Activated CD4-positive, alpha-beta T cell treated with anti-CD3 and anti-CD28 coated beads, Interleukin-2, amount 10 ng/mL, durations not matched to agents 7 days and 5 days (primary cell): ENCODE measurements at regions not wholly inside any gene's neighbourhood (a gene's known extent, or its start where the extent isn't known, plus 50 kb on each side); places are given as distances from the start of the nearest gene placed in this dataset.
"Not testable (repeated sequence)": the region's sequence is repeated elsewhere in the genome, so short reads cannot be mapped to it uniquely, and the experiment has no call there.

Experiments
- CTCF ChIA-PET: fragments of 350-600 bp; sonication (Branson Sonifier 250); formaldehyde crosslinking; loops from one replicate; lab custom pipeline; 2021; ENCODE audit warnings: antibody characterized with exemption; lab: Charles Lee
- POLR2A ChIA-PET: fragments of 350-600 bp; sonication (Branson Sonifier 250); formaldehyde crosslinking; loops from one replicate; lab custom pipeline; 2021; ENCODE audit warnings: antibody characterized with exemption; lab: Charles Lee
- DNase-seq: peaks from one replicate; pipeline ENCODE4 v3.0.0-alpha.2; 2020
- H3K27ac Mint-ChIP-seq: one replicate; pipeline ENCODE4 v1.8.0; 2021; ENCODE audit warnings: mild to moderate bottlenecking, moderate library complexity, mixed read lengths
- H3K27me3 Mint-ChIP-seq: one replicate; pipeline ENCODE4 v1.8.0; 2021; ENCODE audit warnings: mixed read lengths
- H3K36me3 Mint-ChIP-seq: one replicate; pipeline ENCODE4 v1.8.0; 2021; ENCODE audit warnings: low read depth, mixed read lengths
- H3K4me1 Mint-ChIP-seq: one replicate; pipeline ENCODE4 v1.8.0; 2021; ENCODE audit warnings: mixed read lengths
- H3K4me3 Mint-ChIP-seq: one replicate; pipeline ENCODE4 v1.8.0; 2021; ENCODE audit warnings: mild to moderate bottlenecking, moderate library complexity, mixed read lengths
- H3K9me3 Mint-ChIP-seq: one replicate; pipeline ENCODE4 v1.8.0; 2021; ENCODE audit warnings: mixed read lengths

- CTCF ChIA-PET = no interaction called here
- DNase-seq = no peak
- H3K36me3 Mint-ChIP-seq = no peaks in the 10 kb centered on the region
- no peak overlapping the region for H3K4me3 Mint-ChIP-seq
- H3K4me1 Mint-ChIP-seq = no peaks in the 10 kb centered on the region
- no peaks in the 10 kb centered on the region for H3K27me3 Mint-ChIP-seq
- H3K27ac Mint-ChIP-seq = no peak overlapping the region
- POLR2A ChIA-PET = no interaction called here
- H3K9me3 Mint-ChIP-seq = no peaks in the 10 kb centered on the region
These were observed 849.3 kb upstream of the PCDH10 start for GRCh38 chr4:132299841-132300240.

GRCh38 chr4:132312521-132312920 lies 836.6 kb upstream of the PCDH10 start:
- no peaks in the 10 kb centered on the region for H3K4me1 Mint-ChIP-seq
- no peak overlapping the region for H3K4me3 Mint-ChIP-seq
- ChIA-PET CTCF (no interaction called here), POLR2A (no interaction called here)
- H3K27me3 Mint-ChIP-seq = no peaks in the 10 kb centered on the region
- no peaks in the 10 kb centered on the region for H3K9me3 Mint-ChIP-seq
- H3K36me3 Mint-ChIP-seq = no peaks in the 10 kb centered on the region
- no peak overlapping the region for H3K27ac Mint-ChIP-seq
- DNase-seq = no peak

- no peak for DNase-seq
- POLR2A ChIA-PET = no interaction called here
- H3K9me3 Mint-ChIP-seq = no peaks in the 10 kb centered on the region
- no peak overlapping the region for H3K4me3 Mint-ChIP-seq
- H3K4me1 Mint-ChIP-seq = no peaks in the 10 kb centered on the region
- H3K27me3 Mint-ChIP-seq = no peaks in the 10 kb centered on the region
- H3K27ac Mint-ChIP-seq = no peak overlapping the region
- H3K36me3 Mint-ChIP-seq = no peaks in the 10 kb centered on the region
- CTCF ChIA-PET = no interaction called here
These were observed 835.2 kb upstream of the PCDH10 start for GRCh38 chr4:132313852-132314251.

GRCh38 chr4:132316738-132317137 lies 832.4 kb upstream of the PCDH10 start:
- ChIA-PET POLR2A (no interaction called here), CTCF (no interaction called here)
- no peak for DNase-seq
- Mint-ChIP-seq H3K4me3 (no peak overlapping the region), H3K27me3 (no peaks in the 10 kb centered on the region), H3K36me3 (no peaks in the 10 kb centered on the region), H3K4me1 (no peaks in the 10 kb centered on the region), H3K9me3 (no peaks in the 10 kb centered on the region), H3K27ac (no peak overlapping the region)

GRCh38 chr4:132317923-132318322 lies 831.2 kb upstream of the PCDH10 start:
- no peak overlapping the region for H3K4me3 Mint-ChIP-seq
- POLR2A ChIA-PET = no interaction called here
- no peak overlapping the region for H3K27ac Mint-ChIP-seq
- H3K27me3 Mint-ChIP-seq = no peaks in the 10 kb centered on the region
- DNase-seq = no peak
- H3K9me3 Mint-ChIP-seq = no peaks in the 10 kb centered on the region
- CTCF ChIA-PET = no interaction called here
- H3K36me3 Mint-ChIP-seq = no peaks in the 10 kb centered on the region
- H3K4me1 Mint-ChIP-seq = no peaks in the 10 kb centered on the region

GRCh38 chr4:132328761-132329160 lies 820.3 kb upstream of the PCDH10 start:
- no peaks in the 10 kb centered on the region for H3K36me3 Mint-ChIP-seq
- DNase-seq = no peak
- no peaks in the 10 kb centered on the region for H3K9me3 Mint-ChIP-seq
- CTCF ChIA-PET = no interaction called here
- no peaks in the 10 kb centered on the region for H3K4me1 Mint-ChIP-seq
- no peak overlapping the region for H3K27ac Mint-ChIP-seq
- no peak overlapping the region for H3K4me3 Mint-ChIP-seq
- POLR2A ChIA-PET = no interaction called here
- no peaks in the 10 kb centered on the region for H3K27me3 Mint-ChIP-seq

GRCh38 chr4:132330994-132331393 lies 818.1 kb upstream of the PCDH10 start:
- H3K36me3 Mint-ChIP-seq = no peaks in the 10 kb centered on the region
- H3K27ac Mint-ChIP-seq = no peak overlapping the region
- no peaks in the 10 kb centered on the region for H3K9me3 Mint-ChIP-seq
- POLR2A ChIA-PET = no interaction called here
- no peaks in the 10 kb centered on the region for H3K4me1 Mint-ChIP-seq
- no peaks in the 10 kb centered on the region for H3K27me3 Mint-ChIP-seq
- no peak overlapping the region for H3K4me3 Mint-ChIP-seq
- CTCF ChIA-PET = no interaction called here
- DNase-seq = no peak

GRCh38 chr4:132332932-132333723 lies 816.0 kb upstream of the PCDH10 start:
- CTCF ChIA-PET = no interaction called here
- Mint-ChIP-seq H3K4me1 (no peaks in the 10 kb centered on the region), H3K27ac (no peak overlapping the region), H3K36me3 (no peaks in the 10 kb centered on the region), H3K27me3 (no peaks in the 10 kb centered on the region), H3K9me3 (no peaks in the 10 kb centered on the region), H3K4me3 (no peak overlapping the region)
- POLR2A ChIA-PET = no interaction called here
- DNase-seq = no peak

- H3K27ac Mint-ChIP-seq = no peak overlapping the region
- H3K9me3 Mint-ChIP-seq = no peaks in the 10 kb centered on the region
- no peak overlapping the region for H3K4me3 Mint-ChIP-seq
- no peaks in the 10 kb centered on the region for H3K36me3 Mint-ChIP-seq
- ChIA-PET POLR2A (no interaction called here), CTCF (no interaction called here)
- H3K4me1 Mint-ChIP-seq = no peaks in the 10 kb centered on the region
- DNase-seq = no peak
- H3K27me3 Mint-ChIP-seq = no peaks in the 10 kb centered on the region
These were observed 815.4 kb upstream of the PCDH10 start for GRCh38 chr4:132333724-132334047.

- Mint-ChIP-seq H3K4me1 (no peaks in the 10 kb centered on the region), H3K27ac (no peak overlapping the region), H3K36me3 (no peaks in the 10 kb centered on the region), H3K9me3 (no peaks in the 10 kb centered on the region), H3K27me3 (no peaks in the 10 kb centered on the region), H3K4me3 (no peak overlapping the region)
- POLR2A ChIA-PET = no interaction called here
- CTCF ChIA-PET = no interaction called here
- DNase-seq = no peak
These were observed 815.0 kb upstream of the PCDH10 start for GRCh38 chr4:132334081-132334480.

- ChIA-PET CTCF (no interaction called here), POLR2A (no interaction called here)
- Mint-ChIP-seq H3K27me3 (no peaks in the 10 kb centered on the region), H3K4me1 (no peaks in the 10 kb centered on the region), H3K27ac (no peak overlapping the region), H3K9me3 (peaks cover 5% of the 10 kb centered on the region), H3K36me3 (no peaks in the 10 kb centered on the region), H3K4me3 (no peak overlapping the region)
- DNase-seq = no peak
These were observed 803.9 kb upstream of the PCDH10 start for GRCh38 chr4:132344924-132345828.

- Mint-ChIP-seq H3K9me3 (peaks cover 5% of the 10 kb centered on the region), H3K36me3 (no peaks in the 10 kb centered on the region), H3K27ac (no peak overlapping the region), H3K27me3 (no peaks in the 10 kb centered on the region), H3K4me3 (no peak overlapping the region), H3K4me1 (no peaks in the 10 kb centered on the region)
- DNase-seq = no peak
- POLR2A ChIA-PET = no interaction called here
- CTCF ChIA-PET = interaction anchor here (0.7 kb wide), 1 partner anchor 79 kb away, joined by 3 read pairs; no protein-coding TSS in a partner anchor
These were observed 803.1 kb upstream of the PCDH10 start for GRCh38 chr4:132346016-132346415.

- H3K4me1 Mint-ChIP-seq, H3K27me3 Mint-ChIP-seq, H3K27ac Mint-ChIP-seq, POLR2A ChIA-PET, DNase-seq, CTCF ChIA-PET, H3K4me3 Mint-ChIP-seq, H3K36me3 Mint-ChIP-seq, H3K9me3 Mint-ChIP-seq: not testable (repeated sequence)
These were observed 797.5 kb upstream of the PCDH10 start for GRCh38 chr4:132351606-132352005.
